MCF 10A (cell line): ENCODE measurements at regions not wholly inside any gene's neighbourhood (a gene's known extent, or its start where the extent isn't known, plus 50 kb on each side); places are given as distances from the start of the nearest gene placed in this dataset.

Experiments
- BruUV-seq: library from RNA; stranded (reverse); fragments of 400-500 nt; replicated peaks from 2 replicates; lab custom pipeline; 2021; lab: Mats Ljungman, UMichigan
- CTCF ChIA-PET: fragments of 300-600 bp; sonication (Branson Sonifier 250); formaldehyde crosslinking; extraction: SDS; loops from one replicate; lab custom pipeline; 2021; ENCODE audit warnings: antibody characterized with exemption, inconsistent platforms; lab: Yijun Ruan, JAX
- POLR2A ChIA-PET: fragments of 300-600, 350-650 bp; sonication (Branson Sonifier 250); formaldehyde crosslinking; extraction: SDS; loops from one replicate; lab custom pipeline; 2020; ENCODE audit warnings: antibody characterized with exemption, inconsistent platforms; lab: Yijun Ruan, JAX
- DNase-seq: peaks from one replicate; pipeline ENCODE4 v3.0.0-alpha.2; 2018; ENCODE audit not compliant: unreplicated experiment
- H3K27ac Mint-ChIP-seq: one replicate; pipeline ENCODE4 v1.8.0; 2022; ENCODE audit warnings: mild to moderate bottlenecking, low read depth, mixed read lengths; ENCODE audit not compliant: unreplicated experiment
- H3K27me3 Mint-ChIP-seq: one replicate; pipeline ENCODE4 v1.8.0; 2022; ENCODE audit warnings: mixed read lengths; ENCODE audit not compliant: insufficient read depth, unreplicated experiment
- H3K36me3 Mint-ChIP-seq: one replicate; pipeline ENCODE4 v1.8.0; 2022; ENCODE audit warnings: mild to moderate bottlenecking, moderate library complexity, mixed read lengths; ENCODE audit not compliant: insufficient read depth, unreplicated experiment
- H3K4me1 Mint-ChIP-seq: one replicate; pipeline ENCODE4 v1.8.0; 2022; ENCODE audit warnings: mixed read lengths; ENCODE audit not compliant: insufficient read depth, unreplicated experiment
- H3K4me3 Mint-ChIP-seq: one replicate; pipeline ENCODE4 v1.8.0; 2022; ENCODE audit warnings: mild to moderate bottlenecking, moderate library complexity, mixed read lengths; ENCODE audit not compliant: unreplicated experiment
- H3K9me3 Mint-ChIP-seq: one replicate; pipeline ENCODE4 v1.8.0; 2022; ENCODE audit warnings: mixed read lengths; ENCODE audit not compliant: unreplicated experiment
- intact Hi-C: fragments of 100-400 bp; cut with micrococcal nuclease; formaldehyde crosslinking; loops from 2 replicates; pipeline ENCODE4 v1.14.1; 2022
- TF ChIP-seq, protein P1 (sequence below): fragments of 200-600 bp; IDR thresholded peaks from one replicate; pipeline ENCODE4 v1.8.0; 2022; ENCODE audit warnings: antibody characterized with exemption, mild to moderate bottlenecking; ENCODE audit not compliant: unreplicated experiment

GRCh38 chrX:39716802-39717540, 380.8 kb downstream of the BCOR start:
- H3K4me3 Mint-ChIP-seq, result no peak overlapping the region
- POLR2A ChIA-PET, result no interaction called here
- no peaks in the 10 kb centered on the region for H3K36me3 Mint-ChIP-seq
- H3K27ac Mint-ChIP-seq, result no peak overlapping the region
- CTCF ChIA-PET, result interaction anchor here (1.1 kb wide), 1 partner anchor 13 kb away, joined by 4 read pairs; no protein-coding TSS in a partner anchor
- BruUV-seq, result no TSS peak
- no peak for DNase-seq
- TF ChIP-seq, protein P1, sequence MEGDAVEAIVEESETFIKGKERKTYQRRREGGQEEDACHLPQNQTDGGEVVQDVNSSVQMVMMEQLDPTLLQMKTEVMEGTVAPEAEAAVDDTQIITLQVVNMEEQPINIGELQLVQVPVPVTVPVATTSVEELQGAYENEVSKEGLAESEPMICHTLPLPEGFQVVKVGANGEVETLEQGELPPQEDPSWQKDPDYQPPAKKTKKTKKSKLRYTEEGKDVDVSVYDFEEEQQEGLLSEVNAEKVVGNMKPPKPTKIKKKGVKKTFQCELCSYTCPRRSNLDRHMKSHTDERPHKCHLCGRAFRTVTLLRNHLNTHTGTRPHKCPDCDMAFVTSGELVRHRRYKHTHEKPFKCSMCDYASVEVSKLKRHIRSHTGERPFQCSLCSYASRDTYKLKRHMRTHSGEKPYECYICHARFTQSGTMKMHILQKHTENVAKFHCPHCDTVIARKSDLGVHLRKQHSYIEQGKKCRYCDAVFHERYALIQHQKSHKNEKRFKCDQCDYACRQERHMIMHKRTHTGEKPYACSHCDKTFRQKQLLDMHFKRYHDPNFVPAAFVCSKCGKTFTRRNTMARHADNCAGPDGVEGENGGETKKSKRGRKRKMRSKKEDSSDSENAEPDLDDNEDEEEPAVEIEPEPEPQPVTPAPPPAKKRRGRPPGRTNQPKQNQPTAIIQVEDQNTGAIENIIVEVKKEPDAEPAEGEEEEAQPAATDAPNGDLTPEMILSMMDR, result no peak
- peaks cover 19% of the 10 kb centered on the region for H3K27me3 Mint-ChIP-seq
- H3K4me1 Mint-ChIP-seq, result peaks cover 6% of the 10 kb centered on the region
- no peaks in the 10 kb centered on the region for H3K9me3 Mint-ChIP-seq
- intact Hi-C loops, result no loop called here

DNA sequence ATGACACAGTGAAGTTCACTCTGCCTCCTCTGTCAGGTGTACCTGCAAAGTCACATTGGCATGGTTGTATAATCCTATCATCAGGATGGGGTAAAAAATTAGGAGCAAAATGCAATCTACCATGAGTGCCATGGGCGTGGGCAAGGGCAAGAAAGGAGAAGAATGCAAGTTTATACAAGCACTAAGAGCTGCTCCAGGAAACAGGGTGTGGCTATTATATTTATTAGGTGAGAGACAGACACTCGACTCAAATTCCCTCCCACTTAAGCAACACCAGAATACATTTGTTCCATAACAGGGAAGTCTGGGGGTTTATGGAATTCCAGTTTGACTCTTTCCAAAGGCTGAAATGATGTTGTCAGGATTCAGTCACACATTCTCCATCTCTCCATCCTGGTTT, 378.8 kb downstream of the BCOR start:
- CTCF ChIA-PET, result interaction anchor here (0.6 to 0.9 kb wide), 3 partner anchors 11 to 224 kb away, joined by 3 to 4 read pairs (median 3); no protein-coding TSS in a partner anchor

DNA sequence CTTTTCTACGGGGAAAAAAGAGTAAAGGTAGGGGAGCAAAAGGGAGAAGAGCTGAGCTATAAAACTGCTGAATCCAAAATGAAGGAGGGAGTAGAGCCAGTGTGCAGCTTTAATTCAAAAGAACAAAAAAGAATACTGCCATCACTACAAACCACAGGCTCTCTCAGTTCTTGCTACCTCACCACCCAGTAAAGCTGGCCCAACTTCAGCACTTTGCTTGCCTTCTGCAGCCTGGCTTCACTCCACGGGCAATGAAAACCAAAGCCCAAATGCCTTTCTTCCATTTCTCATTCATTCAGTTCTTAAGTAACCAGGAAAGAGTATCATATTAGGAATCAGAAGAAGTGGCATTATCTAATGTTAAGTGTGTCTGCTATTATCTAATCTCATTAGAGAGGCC, 376.8 kb downstream of the BCOR start:
- Mint-ChIP-seq H3K27ac (no peak overlapping the region), H3K4me1 (peaks cover 6% of the 10 kb centered on the region), H3K9me3 (no peaks in the 10 kb centered on the region), H3K27me3 (peaks cover 47% of the 10 kb centered on the region), H3K4me3 (no peak overlapping the region), H3K36me3 (no peaks in the 10 kb centered on the region)
- CTCF ChIA-PET, result interaction anchor here (0.7 to 1.9 kb wide), 4 partner anchors 9 to 1037 kb away, joined by 3 to 5 read pairs (median 4); no protein-coding TSS in a partner anchor
- TF ChIP-seq, protein P1, result no peak
- no peak for DNase-seq
- intact Hi-C loops, result no loop called here
- no TSS peak for BruUV-seq
- POLR2A ChIA-PET, result no interaction called here

More for the DNA sequence above, 378.8 kb downstream of the BCOR start:
- H3K27me3 Mint-ChIP-seq, result peaks cover 39% of the 10 kb centered on the region
- H3K27ac Mint-ChIP-seq, result no peak overlapping the region
- peaks cover 6% of the 10 kb centered on the region for H3K4me1 Mint-ChIP-seq
- H3K4me3 Mint-ChIP-seq, result no peak overlapping the region
- H3K36me3 Mint-ChIP-seq, result no peaks in the 10 kb centered on the region
- TF ChIP-seq, protein P1, result no peak
- intact Hi-C loops, result no loop called here
- POLR2A ChIA-PET, result interaction anchor here (0.6 to 1.1 kb wide), 3 partner anchors 8 to 123 kb away, joined by 3 read pairs; no protein-coding TSS in a partner anchor
- DNase-seq, result peak; percentile 49
- H3K9me3 Mint-ChIP-seq, result no peaks in the 10 kb centered on the region
- BruUV-seq, result no TSS peak

DNA sequence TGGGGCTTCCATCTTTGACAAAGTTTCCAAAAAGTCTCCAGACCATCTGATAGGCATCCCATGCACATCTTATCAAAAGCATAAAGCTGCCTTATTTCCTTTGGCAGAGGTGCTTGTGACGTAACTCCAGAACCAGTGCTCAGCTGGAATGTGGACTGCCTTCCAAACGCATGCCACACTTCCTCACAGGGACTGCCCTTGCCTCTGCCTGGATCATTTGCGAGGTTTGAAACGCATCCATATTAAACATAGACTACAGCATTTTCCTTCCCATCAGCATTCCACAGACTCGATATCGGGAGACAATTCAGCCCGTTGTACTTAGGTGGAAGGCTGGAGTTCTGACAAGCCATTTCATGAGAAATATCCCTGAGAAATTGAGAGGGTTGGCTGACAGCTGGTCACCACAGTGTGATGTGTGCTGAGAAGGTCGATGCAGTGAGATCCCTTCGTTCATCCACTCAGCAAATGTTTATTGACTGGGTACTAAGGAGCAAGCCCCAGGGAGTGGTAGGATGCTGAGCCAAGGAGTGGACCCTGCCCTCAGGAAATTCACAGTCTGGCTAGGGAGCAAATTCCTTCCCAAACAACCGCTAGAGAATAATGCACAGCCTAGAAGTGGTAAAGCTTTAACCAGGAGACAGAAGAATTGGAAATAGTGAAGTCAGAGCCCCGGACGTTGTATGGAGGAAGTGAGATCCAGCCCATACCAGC, 376.0 kb downstream of the BCOR start:
- ChIA-PET CTCF (interaction anchor here (1.2 kb wide), 1 partner anchor 10 kb away, joined by 4 read pairs; no protein-coding TSS in a partner anchor), POLR2A (no interaction called here)
- Mint-ChIP-seq H3K4me1 (peaks cover 14% of the 10 kb centered on the region), H3K36me3 (no peaks in the 10 kb centered on the region), H3K9me3 (no peaks in the 10 kb centered on the region), H3K27me3 (peaks cover 55% of the 10 kb centered on the region), H3K27ac (no peak overlapping the region), H3K4me3 (no peak overlapping the region)
- DNase-seq, result no peak
- TF ChIP-seq, protein P1, result no peak
- no TSS peak for BruUV-seq
- intact Hi-C loops, result no loop called here
